NB4 (cell line): ENCODE measurements at regions not wholly inside any gene's neighbourhood (a gene's known extent, or its start where the extent isn't known, plus 50 kb on each side); places are given as distances from the start of the nearest gene placed in this dataset.

Experiments used
- DNase-seq: peaks from one replicate; pipeline ENCODE4 v3.0.0; 2010; ENCODE audit warnings: low read depth
- H3K4me3 ChIP-seq: one replicate; pipeline ENCODE4 v1.5.1; 2011; ENCODE audit warnings: mild to moderate bottlenecking, low read depth, low read length, moderate library complexity
- MAX ChIP-seq: IDR thresholded peaks from 2 replicates; pipeline ENCODE4 v1.6.1; 2011; ENCODE audit warnings: low read depth, low read length
- MYC ChIP-seq: IDR thresholded peaks from 2 replicates; pipeline ENCODE4 v1.6.1; 2011; ENCODE audit warnings: low read depth, low read length
- POLR2A ChIP-seq: IDR thresholded peaks from 2 replicates; pipeline ENCODE4 v1.6.1; 2011; ENCODE audit warnings: mild to moderate bottlenecking; ENCODE audit not compliant: insufficient read length; ENCODE audit errors: extremely low read depth
- TF ChIP-seq, protein P1 (sequence below): IDR thresholded peaks from one replicate; pipeline ENCODE4 v1.5.1; 2012; ENCODE audit warnings: low read depth, low read length

- no peak for DNase-seq
- TF ChIP-seq, protein P1, sequence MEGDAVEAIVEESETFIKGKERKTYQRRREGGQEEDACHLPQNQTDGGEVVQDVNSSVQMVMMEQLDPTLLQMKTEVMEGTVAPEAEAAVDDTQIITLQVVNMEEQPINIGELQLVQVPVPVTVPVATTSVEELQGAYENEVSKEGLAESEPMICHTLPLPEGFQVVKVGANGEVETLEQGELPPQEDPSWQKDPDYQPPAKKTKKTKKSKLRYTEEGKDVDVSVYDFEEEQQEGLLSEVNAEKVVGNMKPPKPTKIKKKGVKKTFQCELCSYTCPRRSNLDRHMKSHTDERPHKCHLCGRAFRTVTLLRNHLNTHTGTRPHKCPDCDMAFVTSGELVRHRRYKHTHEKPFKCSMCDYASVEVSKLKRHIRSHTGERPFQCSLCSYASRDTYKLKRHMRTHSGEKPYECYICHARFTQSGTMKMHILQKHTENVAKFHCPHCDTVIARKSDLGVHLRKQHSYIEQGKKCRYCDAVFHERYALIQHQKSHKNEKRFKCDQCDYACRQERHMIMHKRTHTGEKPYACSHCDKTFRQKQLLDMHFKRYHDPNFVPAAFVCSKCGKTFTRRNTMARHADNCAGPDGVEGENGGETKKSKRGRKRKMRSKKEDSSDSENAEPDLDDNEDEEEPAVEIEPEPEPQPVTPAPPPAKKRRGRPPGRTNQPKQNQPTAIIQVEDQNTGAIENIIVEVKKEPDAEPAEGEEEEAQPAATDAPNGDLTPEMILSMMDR, result no peak
- TF ChIP-seq MYC (no peak), POLR2A (no peak), MAX (no peak)
- H3K4me3 ChIP-seq, result no peak overlapping the region
Observed at GRCh38 chr5:104295991-104296390, 733.4 kb upstream of the NUDT12 start.

DNA sequence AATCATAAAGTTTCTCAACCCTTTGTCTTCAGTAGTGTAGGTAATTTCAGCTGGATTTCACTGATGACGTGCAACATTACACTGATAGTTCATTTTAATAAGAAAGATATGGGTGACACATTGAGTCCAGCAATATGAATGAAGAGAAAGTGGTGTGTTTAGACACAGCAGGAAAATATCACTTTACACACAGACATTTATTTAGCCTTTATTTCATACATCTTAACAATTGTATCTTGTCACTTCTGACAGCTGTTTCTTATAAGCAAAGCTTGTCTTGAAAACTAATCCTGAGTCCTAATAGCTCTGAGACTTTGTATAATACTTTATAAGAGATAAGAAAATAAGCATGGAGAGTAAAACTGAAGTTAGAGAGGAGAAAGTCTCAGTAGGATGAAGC, 720.5 kb upstream of the NUDT12 start:
- DNase-seq, result no peak
- no peak overlapping the region for H3K4me3 ChIP-seq
- TF ChIP-seq MAX (no peak), MYC (no peak), POLR2A (no peak)
- TF ChIP-seq, protein P1, result no peak

DNA sequence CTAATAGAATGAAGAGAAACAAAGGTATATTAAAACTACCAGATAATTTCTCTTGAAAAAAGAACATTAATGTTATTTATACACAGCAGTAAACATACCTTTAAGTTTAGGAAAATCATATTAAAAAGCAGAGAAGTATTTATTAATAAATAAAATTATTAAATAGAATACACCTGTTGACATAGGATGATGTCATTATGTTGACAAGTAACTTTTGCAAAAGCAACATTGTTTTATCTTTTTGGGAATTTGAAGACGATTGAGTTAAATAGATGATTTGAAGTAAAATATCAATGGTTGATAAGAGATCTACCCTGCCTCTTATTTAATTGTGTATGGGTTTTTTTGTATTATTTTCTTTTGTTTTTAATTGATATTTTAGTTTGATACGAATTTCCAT, 711.1 kb upstream of the NUDT12 start:
- TF ChIP-seq, protein P1, result no peak
- no peak for TF ChIP-seq MAX
- TF ChIP-seq POLR2A, result no peak
- no peak for DNase-seq
- no peak overlapping the region for H3K4me3 ChIP-seq

GRCh38 chr5:104267320-104268015, 704.9 kb upstream of the NUDT12 start:
- no peak for TF ChIP-seq POLR2A
- TF ChIP-seq MAX, result no peak
- no peak for TF ChIP-seq MYC
- TF ChIP-seq, protein P1, result no peak
- DNase-seq, result no peak
- H3K4me3 ChIP-seq, result no peak overlapping the region

GRCh38 chr5:104266161-104266560, 703.6 kb upstream of the NUDT12 start:
- TF ChIP-seq MYC (no peak), POLR2A (no peak), MAX (no peak)
- TF ChIP-seq, protein P1, result no peak
- no peak overlapping the region for H3K4me3 ChIP-seq
- DNase-seq, result no peak
